Transverse colon (tissue), 4 donors: ENCODE measurements at regions not wholly inside any gene's neighbourhood (a gene's known extent, or its start where the extent isn't known, plus 50 kb on each side); places are given as distances from the start of the nearest gene placed in this dataset.

ENCODE experiments used
- POLR2A ChIP-seq: fragments of 450-650 bp; IDR thresholded peaks from one replicate; pipeline ENCODE4 v1.6.1; 2016; ENCODE audit warnings: antibody characterized with exemption, mild to moderate bottlenecking, moderate library complexity
- POLR2AphosphoS5 ChIP-seq, 3 donors: sonication (generic); formaldehyde crosslinking; IDR thresholded peaks; one replicate each; pipeline ENCODE4 v1.6.1; 2016; ENCODE audit warnings: antibody characterized with exemption in 3 of 3
- TF ChIP-seq, protein P1 (sequence below), 5 experiments: fragments of 200-600 bp in 3 of 5; fragments of 450-650 bp in 2 of 5; sonication (generic) in 3 of 5; IDR thresholded peaks; 1 replicate in 2 of 5; 2 replicates in 3 of 5; pipeline ENCODE4 v1.5.1; 2016 to 2017; ENCODE audit warnings: antibody characterized with exemption in 5 of 5, inconsistent platforms in 3 of 5, mild to moderate bottlenecking in 2 of 5, moderate library complexity in 1 of 5

GRCh38 chr10:124204726-124205125 is 111.3 kb upstream of the CHST15 start:
- TF ChIP-seq POLR2AphosphoS5 (IDR thresholded peaks at IDR 0.05) (no peak), POLR2A (no peak)
- TF ChIP-seq, protein P1, sequence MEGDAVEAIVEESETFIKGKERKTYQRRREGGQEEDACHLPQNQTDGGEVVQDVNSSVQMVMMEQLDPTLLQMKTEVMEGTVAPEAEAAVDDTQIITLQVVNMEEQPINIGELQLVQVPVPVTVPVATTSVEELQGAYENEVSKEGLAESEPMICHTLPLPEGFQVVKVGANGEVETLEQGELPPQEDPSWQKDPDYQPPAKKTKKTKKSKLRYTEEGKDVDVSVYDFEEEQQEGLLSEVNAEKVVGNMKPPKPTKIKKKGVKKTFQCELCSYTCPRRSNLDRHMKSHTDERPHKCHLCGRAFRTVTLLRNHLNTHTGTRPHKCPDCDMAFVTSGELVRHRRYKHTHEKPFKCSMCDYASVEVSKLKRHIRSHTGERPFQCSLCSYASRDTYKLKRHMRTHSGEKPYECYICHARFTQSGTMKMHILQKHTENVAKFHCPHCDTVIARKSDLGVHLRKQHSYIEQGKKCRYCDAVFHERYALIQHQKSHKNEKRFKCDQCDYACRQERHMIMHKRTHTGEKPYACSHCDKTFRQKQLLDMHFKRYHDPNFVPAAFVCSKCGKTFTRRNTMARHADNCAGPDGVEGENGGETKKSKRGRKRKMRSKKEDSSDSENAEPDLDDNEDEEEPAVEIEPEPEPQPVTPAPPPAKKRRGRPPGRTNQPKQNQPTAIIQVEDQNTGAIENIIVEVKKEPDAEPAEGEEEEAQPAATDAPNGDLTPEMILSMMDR (IDR thresholded peaks at IDR 0.05): no peak
